ENCODE measurements at regions not wholly inside any gene's neighbourhood (a gene's known extent, or its start where the extent isn't known, plus 50 kb on each side); places are given as distances from the start of the nearest gene placed in this dataset.
"Not testable (repeated sequence)": the region's sequence is repeated elsewhere in the genome, so short reads cannot be mapped to it uniquely, and the experiment has no call there.

DNA sequence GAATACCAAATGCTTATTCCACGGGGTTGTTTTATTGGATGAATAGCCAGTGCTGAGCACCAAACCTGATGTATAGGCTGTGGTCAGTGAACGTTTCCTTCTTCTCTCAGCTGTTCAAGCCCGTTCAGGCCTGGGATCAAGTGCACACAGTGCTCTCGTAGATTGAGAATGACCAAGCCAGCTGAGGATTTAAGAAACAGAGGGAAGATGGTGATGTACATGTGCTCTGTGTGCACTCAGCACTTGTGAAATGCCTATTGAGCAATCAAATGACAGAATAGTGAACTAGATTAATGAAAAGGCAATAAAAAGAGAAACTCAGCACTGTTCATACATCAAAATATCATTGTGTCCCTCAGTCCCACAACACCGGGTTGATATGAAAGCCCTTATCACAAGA is 302.5 kb downstream of the BMPER start:
- no peak for DNase-seq

DNA sequence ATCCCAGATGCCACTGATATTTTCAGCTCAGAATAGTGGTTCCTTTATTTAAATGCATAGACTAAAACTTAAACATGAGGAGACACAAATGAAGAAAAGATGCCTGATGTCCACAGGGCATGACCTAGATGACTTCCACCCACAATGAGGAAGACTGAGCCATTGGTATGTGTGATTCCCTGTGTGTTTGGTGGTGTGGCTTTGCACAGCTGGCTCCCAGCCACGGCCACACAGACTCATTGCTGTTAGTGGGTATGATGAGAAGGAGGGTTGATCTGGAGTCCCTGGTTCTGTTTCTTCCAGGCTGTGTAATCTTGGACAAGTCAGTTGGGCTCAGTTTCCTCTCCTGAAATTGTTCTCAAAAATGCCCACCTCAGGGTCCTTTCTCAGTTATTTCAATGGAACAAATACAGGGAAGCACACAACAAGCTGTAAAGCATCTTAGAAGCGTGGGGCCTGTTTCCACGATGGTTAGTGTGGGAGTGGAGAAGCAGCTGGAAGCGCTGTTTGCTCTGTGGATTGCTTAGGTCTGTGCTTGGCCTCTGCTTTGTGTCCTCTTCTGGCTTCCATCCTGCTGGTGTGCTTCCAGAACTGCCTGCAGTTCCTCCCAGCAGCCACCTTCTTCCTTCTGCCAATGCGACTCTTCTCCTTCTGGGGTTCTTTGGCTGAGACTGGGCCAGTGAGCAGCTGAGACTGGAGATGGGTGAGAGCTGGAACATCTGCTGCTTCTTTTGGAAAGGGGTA is 303.7 kb downstream of the BMPER start:
- DNase-seq: peak; percentile 36

DNA sequence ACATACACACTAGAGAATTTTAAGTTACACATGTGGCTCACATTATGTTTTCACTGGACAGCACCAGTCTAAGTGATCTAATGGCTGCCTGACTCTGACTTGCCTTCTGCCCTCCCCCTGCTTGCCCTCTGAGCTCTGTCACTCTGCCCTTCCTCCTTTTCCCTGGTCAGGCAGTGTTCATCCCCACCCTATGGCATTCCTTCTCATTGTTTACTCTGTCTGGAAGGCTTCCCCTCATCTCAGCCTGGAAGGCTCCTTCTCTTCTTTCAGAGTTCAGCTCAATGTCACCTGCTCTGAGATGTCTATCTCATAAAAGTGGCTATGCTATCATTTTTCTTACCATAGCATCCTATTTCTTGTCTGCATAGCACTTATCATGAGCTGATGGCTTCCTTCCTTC is 305.7 kb downstream of the BMPER start:
- DNase-seq: no peak

DNA sequence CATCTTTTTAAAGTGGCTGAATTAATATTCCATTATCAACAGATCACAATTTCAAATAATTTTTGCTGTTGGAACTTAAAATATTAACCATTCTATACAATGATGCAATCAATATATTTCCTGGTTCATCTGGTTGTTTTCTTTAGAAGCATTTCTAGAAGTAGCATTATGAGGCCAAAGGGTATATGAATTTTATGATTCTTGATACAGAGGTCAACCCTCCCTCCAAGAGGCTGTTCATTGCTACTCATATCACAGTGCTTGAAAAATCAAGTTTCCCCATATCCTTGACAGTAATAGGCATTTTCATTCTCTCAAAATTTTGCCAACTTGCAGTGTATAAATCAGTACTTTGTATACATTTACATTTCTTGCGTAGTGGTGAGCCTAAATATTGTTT is 312.6 kb downstream of the BMPER start:
- DNase-seq: no peak

- DNase-seq: no peak
Measured at GRCh38 chr7:34219153-34219718, 313.9 kb downstream of the BMPER start.

DNA sequence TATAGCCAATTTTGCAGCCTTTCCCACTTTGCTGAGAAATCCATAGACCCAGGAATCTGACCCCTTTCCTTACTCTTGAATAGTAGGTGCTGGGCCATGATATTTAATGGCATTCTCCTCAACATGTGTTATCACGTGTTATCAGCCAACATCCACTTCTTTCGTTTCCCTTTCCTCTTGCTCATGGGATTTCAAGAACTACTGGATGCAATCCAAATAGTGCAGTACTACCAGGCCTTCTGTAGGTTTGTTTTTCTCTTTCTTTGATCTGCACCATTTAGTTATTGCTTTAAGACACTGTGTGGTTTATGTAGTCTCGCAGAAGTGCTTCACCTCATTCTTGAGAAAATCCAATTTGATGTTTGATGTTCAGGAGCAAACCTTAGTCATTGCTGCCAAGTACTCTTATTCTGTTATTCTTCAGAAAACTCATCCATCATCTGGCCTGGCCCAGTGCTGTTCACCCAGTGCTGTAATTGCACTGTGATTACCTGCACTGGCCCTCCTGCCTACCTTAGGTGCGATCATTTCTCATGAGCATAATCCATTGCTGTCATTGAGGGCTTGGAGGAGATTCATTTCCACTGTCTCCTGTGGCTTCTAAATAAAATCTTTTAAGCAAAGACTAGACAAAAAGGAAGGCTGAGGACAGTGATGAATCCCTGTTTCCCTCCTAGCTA is 315.3 kb downstream of the BMPER start:
- no peak for DNase-seq

DNA sequence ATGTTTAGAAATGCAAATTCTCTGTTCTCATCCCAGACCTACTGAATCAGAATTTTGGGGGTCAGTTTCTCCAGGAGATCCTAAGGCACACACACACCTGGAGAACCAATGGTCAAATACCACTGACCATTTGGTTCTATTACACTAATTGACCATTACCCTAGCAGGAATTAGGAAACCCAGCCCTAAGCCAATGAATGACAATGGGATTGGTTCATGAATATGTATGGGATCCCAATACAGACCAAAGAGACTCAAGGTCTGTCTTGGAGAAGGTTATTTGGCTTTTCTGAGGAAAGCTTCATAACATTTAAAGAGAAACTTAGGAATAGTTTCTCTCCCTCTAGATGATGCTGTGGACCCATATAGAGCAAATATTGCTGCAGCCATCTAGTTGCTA is 317.0 kb downstream of the BMPER start:
- DNase-seq: no peak

DNA sequence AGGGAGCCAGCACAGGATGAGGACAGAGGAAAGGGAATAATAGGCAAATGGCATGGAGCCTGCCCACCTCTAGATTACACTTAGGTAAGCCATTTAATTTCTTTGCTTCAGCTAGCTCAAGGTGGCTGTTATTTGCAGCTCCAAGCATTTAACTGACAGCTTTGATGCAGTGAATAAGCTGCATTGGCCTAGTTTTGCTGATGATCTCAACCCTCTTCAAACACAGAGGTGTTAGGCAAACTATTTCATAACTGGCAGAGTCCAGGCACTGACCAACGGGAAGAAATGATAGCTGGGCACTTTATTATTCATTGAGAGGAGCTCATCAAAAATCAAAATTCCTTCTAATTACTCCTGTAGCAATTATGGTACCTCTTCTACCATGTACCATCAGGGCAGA is 317.4 kb downstream of the BMPER start:
- DNase-seq: no peak

DNA sequence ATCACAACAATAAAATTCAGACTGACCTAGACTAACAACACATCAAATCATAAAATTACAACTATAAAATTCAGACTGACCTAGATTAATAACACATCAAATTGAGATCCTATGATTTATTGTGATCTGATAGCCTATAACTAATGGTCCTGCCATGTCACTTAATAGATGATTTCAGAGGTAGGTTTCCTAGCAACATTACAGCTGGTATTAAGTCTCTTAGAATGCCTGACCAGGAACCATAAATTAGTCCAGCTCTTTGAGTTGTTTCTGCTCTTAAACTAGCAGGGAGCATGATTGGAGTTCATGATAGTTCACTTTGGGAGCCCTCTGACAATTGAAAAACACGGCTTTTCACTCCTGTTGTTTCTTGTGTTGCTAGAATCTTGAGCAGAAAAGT is 318.9 kb downstream of the BMPER start:
- no peak for DNase-seq

DNA sequence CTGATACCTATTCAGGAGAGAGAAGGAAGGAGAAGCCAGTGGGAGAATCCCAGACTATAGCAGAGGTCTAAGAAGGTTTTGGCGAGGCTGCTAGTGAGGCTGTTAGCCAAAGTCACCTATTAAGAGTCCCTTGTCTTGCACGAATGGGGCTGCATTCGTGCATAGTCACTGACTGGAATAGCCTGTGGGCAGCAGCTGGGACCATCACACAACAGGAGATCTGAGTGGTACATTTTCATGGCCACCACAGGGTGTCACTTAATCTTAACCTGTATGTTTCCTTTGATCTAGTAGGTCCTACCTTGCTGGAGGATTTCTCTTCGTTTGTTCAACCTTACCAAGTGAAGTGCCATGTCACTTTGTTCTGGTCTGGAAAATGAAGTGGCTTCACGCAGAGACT is 319.9 kb downstream of the BMPER start:
- no peak for DNase-seq

GRCh38 chr7:34227525-34227924 is 322.2 kb downstream of the BMPER start:
- no peak for DNase-seq

DNA sequence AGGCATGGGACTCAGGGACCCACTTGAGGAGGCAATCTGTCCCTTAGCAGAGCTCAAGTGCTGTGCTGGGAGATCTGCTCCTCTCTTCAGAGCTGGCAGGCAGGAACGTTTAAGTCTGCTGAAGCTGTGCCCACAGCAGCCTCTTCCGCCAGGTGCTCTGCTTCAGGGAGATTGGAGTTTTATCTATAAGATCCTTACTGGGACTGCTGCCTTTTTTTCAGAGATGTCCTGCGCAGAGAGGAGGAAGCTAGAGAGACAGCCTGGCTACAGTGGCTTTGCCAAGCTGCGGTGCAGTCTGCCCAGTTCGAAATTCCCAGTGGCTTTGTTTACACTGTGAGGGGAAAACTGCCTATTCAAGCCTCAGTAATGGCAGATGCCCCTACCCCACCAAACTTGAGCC is 329.8 kb downstream of the BMPER start:
- not testable (repeated sequence) for DNase-seq

GRCh38 chr7:34236057-34236456 is 330.7 kb downstream of the BMPER start:
- DNase-seq: no peak

GRCh38 chr7:34236839-34237492 is 331.6 kb downstream of the BMPER start:
- DNase-seq: no peak

- DNase-seq: no peak
Measured at GRCh38 chr7:34237493-34237849, 332.1 kb downstream of the BMPER start.

DNA sequence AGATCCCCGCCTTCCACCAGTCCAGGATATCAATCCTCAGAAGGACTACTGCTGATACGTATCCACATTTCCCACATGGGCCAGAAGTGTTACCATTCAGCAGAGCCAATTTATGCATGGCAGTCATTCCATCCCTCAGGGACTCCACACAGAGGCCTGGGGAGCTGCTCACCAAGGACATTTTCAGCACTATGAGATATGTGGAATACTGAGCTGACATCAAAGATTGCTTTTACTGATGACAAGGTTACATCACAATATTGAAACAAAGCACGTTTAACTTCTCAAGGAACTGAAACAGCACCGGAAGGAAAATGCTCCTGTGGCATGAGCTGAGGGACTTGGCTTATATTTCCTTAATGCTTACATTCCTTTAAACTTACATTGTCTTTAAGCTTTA is 335.1 kb downstream of the BMPER start:
- DNase-seq: peak; percentile 46

GRCh38 chr7:34242391-34242790 is 337.1 kb downstream of the BMPER start:
- DNase-seq: no peak

GRCh38 chr7:34245246-34245645 is 339.9 kb downstream of the BMPER start:
- peak; percentile 19 for DNase-seq

GRCh38 chr7:34247468-34247867 is 342.1 kb downstream of the BMPER start:
- DNase-seq: peak; percentile 58

DNA sequence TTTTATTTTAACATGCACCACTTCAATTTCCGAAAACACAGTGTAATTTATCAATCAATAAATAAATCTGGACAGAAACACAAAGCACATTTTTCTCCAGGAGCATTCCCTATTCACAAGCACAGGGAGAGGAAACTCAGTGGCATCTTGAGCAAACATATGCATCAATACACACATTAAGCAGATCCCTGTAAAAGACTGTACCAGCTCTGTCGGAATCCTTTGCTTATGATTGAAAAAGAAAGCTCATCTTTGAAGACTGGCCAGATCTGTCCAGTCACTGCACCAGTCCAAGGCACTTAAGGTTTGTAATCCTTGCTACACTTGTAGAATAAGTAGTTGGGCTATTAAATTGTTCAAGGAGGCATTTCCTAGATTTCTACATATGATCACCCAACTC is 343.9 kb downstream of the BMPER start:
- DNase-seq: no peak

- DNase-seq: peak; percentile 97
Measured at GRCh38 chr7:34260279-34260678, 354.9 kb downstream of the BMPER start.

- DNase-seq: no peak
Measured at GRCh38 chr7:34263168-34263567, 357.8 kb downstream of the BMPER start.

DNA sequence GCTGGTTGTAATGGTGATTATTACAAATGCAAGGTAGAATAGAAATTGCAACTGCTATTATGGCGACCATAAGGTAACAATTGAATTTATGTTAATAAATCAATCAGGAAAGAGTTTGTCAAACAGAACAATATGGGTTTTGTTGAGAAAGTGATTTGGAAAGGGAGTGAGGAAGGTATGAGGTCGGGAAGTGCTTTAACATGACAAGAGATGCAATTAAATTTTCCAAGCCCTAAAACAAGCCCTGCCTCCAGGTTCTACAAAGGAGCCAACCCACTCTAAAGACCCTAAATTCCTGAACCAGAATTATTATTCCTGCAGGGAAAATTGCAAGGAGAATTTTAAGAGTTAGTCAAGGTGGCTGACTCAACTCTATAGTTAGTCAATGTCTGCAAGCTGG is 363.7 kb downstream of the BMPER start:
- DNase-seq: peak; percentile 9

- DNase-seq: peak; percentile 16
Measured at GRCh38 chr7:34275624-34276023, 370.3 kb downstream of the BMPER start.
